ENCODE measurements at regions not wholly inside any gene's neighbourhood (a gene's known extent, or its start where the extent isn't known, plus 50 kb on each side); places are given as distances from the start of the nearest gene placed in this dataset.

GRCh38 chr14:95418858-95419257, 97.6 kb downstream of the SYNE3 start:
- Histone ChIP-seq H3K4me2 (ENCODE audit: low read length) (no peak overlapping the region), H3K27me3 (ENCODE audit: insufficient read depth, low read length) (no peaks in the 10 kb centered on the region), H4K20me1 (ENCODE audit: insufficient read depth) (no peaks in the 10 kb centered on the region), H3K79me2 (ENCODE audit: insufficient read depth, low read length) (no peaks in the 10 kb centered on the region), H3K36me3 (ENCODE audit: control insufficient read depth in 1 of 2, insufficient read depth in 2 of 2, low read length in 2 of 2) (no peaks in the 10 kb centered on the region), H2AFZ (ENCODE audit: low read depth, low read length, poor library complexity, severe bottlenecking) (no peak overlapping the region), H3K4me3 (replicated peaks in 1 of 2; ENCODE audit: low read depth in 1 of 2, low read length in 2 of 2) (no peak overlapping the region), H3K4me1 (ENCODE audit: control insufficient read depth in 1 of 2, insufficient read depth in 2 of 2, low read length in 2 of 2) (peaks cover 0 to 12% of the 10 kb centered on the region in 2 experiments; a peak in 2 of 4 replicates), H3K9me2 (ENCODE audit: insufficient read depth) (no peaks in the 10 kb centered on the region), H3K9ac (ENCODE audit: low read length) (no peak overlapping the region), H3K27ac (ENCODE audit: low read depth, low read length) (no peak overlapping the region), H3K9me3 (ENCODE audit: control insufficient read depth in 1 of 2, insufficient read depth in 1 of 2, low read depth in 1 of 2, low read length in 2 of 2) (no peaks in the 10 kb centered on the region)
- ATAC-seq, result no peak
- ChIA-PET RAD21 (ENCODE audit: low non-redundant PET in 1 of 2, low total read pairs in 2 of 2, uncharacterized antibody in 2 of 2, unreplicated experiment in 2 of 2) (no interaction called here), CTCF (no interaction called here), POLR2A (no interaction called here)
- TF ChIP-seq SIN3A (IDR thresholded peaks at IDR 0.05; ENCODE audit: low read depth), result no peak
- no peak for TF ChIP-seq ELF1 (IDR thresholded peaks at IDR 0.05; ENCODE audit: borderline replicate concordance, low read depth)
- TF ChIP-seq, protein P1, sequence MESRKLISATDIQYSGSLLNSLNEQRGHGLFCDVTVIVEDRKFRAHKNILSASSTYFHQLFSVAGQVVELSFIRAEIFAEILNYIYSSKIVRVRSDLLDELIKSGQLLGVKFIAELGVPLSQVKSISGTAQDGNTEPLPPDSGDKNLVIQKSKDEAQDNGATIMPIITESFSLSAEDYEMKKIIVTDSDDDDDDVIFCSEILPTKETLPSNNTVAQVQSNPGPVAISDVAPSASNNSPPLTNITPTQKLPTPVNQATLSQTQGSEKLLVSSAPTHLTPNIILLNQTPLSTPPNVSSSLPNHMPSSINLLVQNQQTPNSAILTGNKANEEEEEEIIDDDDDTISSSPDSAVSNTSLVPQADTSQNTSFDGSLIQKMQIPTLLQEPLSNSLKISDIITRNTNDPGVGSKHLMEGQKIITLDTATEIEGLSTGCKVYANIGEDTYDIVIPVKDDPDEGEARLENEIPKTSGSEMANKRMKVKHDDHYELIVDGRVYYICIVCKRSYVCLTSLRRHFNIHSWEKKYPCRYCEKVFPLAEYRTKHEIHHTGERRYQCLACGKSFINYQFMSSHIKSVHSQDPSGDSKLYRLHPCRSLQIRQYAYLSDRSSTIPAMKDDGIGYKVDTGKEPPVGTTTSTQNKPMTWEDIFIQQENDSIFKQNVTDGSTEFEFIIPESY (IDR thresholded peaks at IDR 0.05; ENCODE audit: extremely low read depth, insufficient replicate concordance, low read length), result no peak
- TF ChIP-seq CBX3 (IDR thresholded peaks at IDR 0.05; ENCODE audit: low read depth), result no peak
- no peak for TF ChIP-seq EZH2phosphoT487 (IDR thresholded peaks at IDR 0.05; ENCODE audit: borderline replicate concordance)
- no peak for TF ChIP-seq REST (IDR thresholded peaks at IDR 0.05; ENCODE audit: low read depth)
- no peak for TF ChIP-seq EGR1 (IDR thresholded peaks at IDR 0.05; ENCODE audit: low read depth)
- no peak for TF ChIP-seq JUND (IDR thresholded peaks at IDR 0.05)
- no peak for TF ChIP-seq SRF (IDR thresholded peaks at IDR 0.05; ENCODE audit: low read depth)
- no peak for TF ChIP-seq YY1 (IDR thresholded peaks at IDR 0.05; ENCODE audit: extremely low read depth, insufficient replicate concordance, low read depth, low read length)
- no peak for TF ChIP-seq SP1 (IDR thresholded peaks at IDR 0.05; ENCODE audit: low read depth)
- TF ChIP-seq POLR2A (IDR thresholded peaks at IDR 0.05; ENCODE audit: borderline replicate concordance, extremely low read depth, insufficient read depth, insufficient read length), result no peak
- TF ChIP-seq, protein P2, sequence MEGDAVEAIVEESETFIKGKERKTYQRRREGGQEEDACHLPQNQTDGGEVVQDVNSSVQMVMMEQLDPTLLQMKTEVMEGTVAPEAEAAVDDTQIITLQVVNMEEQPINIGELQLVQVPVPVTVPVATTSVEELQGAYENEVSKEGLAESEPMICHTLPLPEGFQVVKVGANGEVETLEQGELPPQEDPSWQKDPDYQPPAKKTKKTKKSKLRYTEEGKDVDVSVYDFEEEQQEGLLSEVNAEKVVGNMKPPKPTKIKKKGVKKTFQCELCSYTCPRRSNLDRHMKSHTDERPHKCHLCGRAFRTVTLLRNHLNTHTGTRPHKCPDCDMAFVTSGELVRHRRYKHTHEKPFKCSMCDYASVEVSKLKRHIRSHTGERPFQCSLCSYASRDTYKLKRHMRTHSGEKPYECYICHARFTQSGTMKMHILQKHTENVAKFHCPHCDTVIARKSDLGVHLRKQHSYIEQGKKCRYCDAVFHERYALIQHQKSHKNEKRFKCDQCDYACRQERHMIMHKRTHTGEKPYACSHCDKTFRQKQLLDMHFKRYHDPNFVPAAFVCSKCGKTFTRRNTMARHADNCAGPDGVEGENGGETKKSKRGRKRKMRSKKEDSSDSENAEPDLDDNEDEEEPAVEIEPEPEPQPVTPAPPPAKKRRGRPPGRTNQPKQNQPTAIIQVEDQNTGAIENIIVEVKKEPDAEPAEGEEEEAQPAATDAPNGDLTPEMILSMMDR (IDR thresholded peaks at IDR 0.05 in 2 of 3, conservative IDR thresholded peaks at IDR 0.05 in 1 of 3; ENCODE audit: borderline replicate concordance in 1 of 3, insufficient read depth in 1 of 3, low read depth in 2 of 3, low read length in 2 of 3), result no peak
- BruUV-seq (replicated peaks), result no TSS peak
- intact Hi-C loops (cut with micrococcal nuclease), result no loop called here
- DNase-seq (ENCODE audit: low read depth, low spot score), result no peak

All from HCT116 (cell line).